ENCODE measurements at regions not wholly inside any gene's neighbourhood (a gene's known extent, or its start where the extent isn't known, plus 50 kb on each side); places are given as distances from the start of the nearest gene placed in this dataset.

DNA sequence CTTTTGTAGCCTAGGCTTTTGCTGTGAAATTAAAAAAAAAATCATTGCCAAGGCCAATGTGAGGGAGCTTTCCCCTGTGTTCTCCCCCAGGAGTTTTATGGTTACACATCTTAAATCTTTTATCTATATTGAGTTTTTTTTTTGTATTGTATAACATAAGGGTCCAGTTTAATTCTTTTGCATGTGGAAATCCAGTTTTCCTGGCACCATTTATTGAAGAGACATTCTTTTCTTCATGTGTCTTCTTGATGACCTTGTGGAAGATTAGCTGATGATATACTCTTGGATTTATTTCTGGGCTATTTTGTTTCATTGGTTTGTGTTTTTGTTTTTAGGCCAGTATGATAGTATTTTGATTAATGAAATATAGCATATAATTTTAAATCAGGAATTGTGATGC, 225.0 kb downstream of the ADAM29 start:
- TF ChIP-seq POLR2AphosphoS5 (IDR thresholded peaks at IDR 0.05; ENCODE audit: borderline replicate concordance, low read depth, low read length) (no peak), EZH2 (IDR thresholded peaks at IDR 0.05) (no peak), FOXP2 (optimal IDR thresholded peaks at IDR 0.05; ENCODE audit: control extremely low read depth, extremely low read length, insufficient read depth) (no peak)

All from SK-N-MC (cell line).